ENCODE measurements at regions not wholly inside any gene's neighbourhood (a gene's known extent, or its start where the extent isn't known, plus 50 kb on each side); places are given as distances from the start of the nearest gene placed in this dataset.

DNA sequence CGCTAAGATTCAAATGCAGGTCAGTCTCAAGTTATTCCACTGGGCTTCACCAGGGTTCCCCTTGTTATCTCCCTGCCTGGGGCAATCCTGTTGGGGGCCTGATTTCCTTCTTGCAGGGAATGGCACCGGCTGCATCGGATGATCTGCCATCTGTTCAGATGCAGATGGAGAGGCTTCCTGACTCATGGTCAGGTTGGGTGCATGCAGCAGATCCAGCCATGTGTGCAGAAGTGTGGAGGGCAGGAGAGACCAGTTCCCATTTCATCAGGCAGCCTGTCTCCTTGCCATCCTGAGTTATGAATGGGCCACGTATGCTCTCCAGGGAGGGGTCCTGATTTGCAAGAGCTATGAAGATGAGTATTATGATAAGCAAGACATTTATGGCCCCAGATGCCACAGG is 161.2 kb upstream of the PLET1 start:
- Histone ChIP-seq H3K4me3 (ENCODE audit: low read length) (no peak overlapping the region), H3K4me1 (ENCODE audit: control insufficient read depth, insufficient read depth, low read length) (no peaks in the 10 kb centered on the region; the same call in 1 of the 2 replicates), H3K9me3 (ENCODE audit: control insufficient read depth, insufficient read depth, low read length) (no peaks in the 10 kb centered on the region), H3K36me3 (ENCODE audit: control insufficient read depth, insufficient read depth, low read length) (no peaks in the 10 kb centered on the region), H3K27me3 (ENCODE audit: control insufficient read depth, insufficient read depth, low read length) (no peaks in the 10 kb centered on the region), H3K27ac (ENCODE audit: low read length) (no peak overlapping the region)
- WGBS (ENCODE audit: insufficient coverage, insufficient read length), result no CpG with 5 or more reads among the region's 4 CpGs
- DNase-seq (ENCODE audit: low read depth, low spot score), result no peak

GRCh38 chr11:112425121-112425520 is 164.5 kb upstream of the PLET1 start:
- no CpG with 5 or more reads among the region's 5 CpGs for WGBS (ENCODE audit: insufficient coverage, insufficient read length)
- no peak overlapping the region for H3K27ac ChIP-seq (ENCODE audit: low read length)
- H3K9me3 ChIP-seq (ENCODE audit: control insufficient read depth, insufficient read depth, low read length), result no peaks in the 10 kb centered on the region
- H3K4me3 ChIP-seq (ENCODE audit: low read length), result no peak overlapping the region
- H3K4me1 ChIP-seq (ENCODE audit: control insufficient read depth, insufficient read depth, low read length), result no peaks in the 10 kb centered on the region; the same call in 1 of the 2 replicates
- no peaks in the 10 kb centered on the region for H3K36me3 ChIP-seq (ENCODE audit: control insufficient read depth, insufficient read depth, low read length)
- no peaks in the 10 kb centered on the region for H3K27me3 ChIP-seq (ENCODE audit: control insufficient read depth, insufficient read depth, low read length)
- DNase-seq (ENCODE audit: low read depth, low spot score), result no peak

GRCh38 chr11:112437096-112437495 is 176.4 kb upstream of the PLET1 start:
- DNase-seq (ENCODE audit: low read depth, low spot score), result no peak
- Histone ChIP-seq H3K27ac (ENCODE audit: low read length) (no peak overlapping the region), H3K4me1 (ENCODE audit: control insufficient read depth, insufficient read depth, low read length) (no peaks in the 10 kb centered on the region), H3K4me3 (ENCODE audit: low read length) (no peak overlapping the region), H3K27me3 (ENCODE audit: control insufficient read depth, insufficient read depth, low read length) (no peaks in the 10 kb centered on the region), H3K36me3 (ENCODE audit: control insufficient read depth, insufficient read depth, low read length) (no peaks in the 10 kb centered on the region), H3K9me3 (ENCODE audit: control insufficient read depth, insufficient read depth, low read length) (no peaks in the 10 kb centered on the region)
- WGBS (ENCODE audit: insufficient coverage, insufficient read length), result no CpG with 5 or more reads among the region's 2 CpGs

DNA sequence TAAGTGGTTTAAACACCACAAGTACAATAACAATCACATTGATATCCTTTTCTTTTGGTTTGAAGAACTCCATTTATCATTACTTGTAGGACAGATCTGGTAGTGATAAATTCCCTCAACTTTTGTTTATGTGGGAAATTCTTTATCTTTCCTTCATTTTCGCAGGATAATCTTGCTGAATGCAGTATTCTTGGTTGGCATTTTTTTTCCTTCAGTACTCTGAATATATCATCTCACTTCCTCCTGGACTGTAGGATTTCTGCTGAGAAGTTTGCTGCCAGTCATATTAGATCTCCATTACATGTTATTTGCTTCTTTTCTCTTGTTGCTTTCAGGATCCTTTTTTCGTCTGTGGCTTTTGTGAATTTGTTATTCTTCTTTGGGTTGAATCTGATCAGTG is 179.0 kb upstream of the PLET1 start:
- Histone ChIP-seq H3K27ac (ENCODE audit: low read length) (no peak overlapping the region), H3K4me1 (ENCODE audit: control insufficient read depth, insufficient read depth, low read length) (no peaks in the 10 kb centered on the region), H3K9me3 (ENCODE audit: control insufficient read depth, insufficient read depth, low read length) (no peaks in the 10 kb centered on the region), H3K36me3 (ENCODE audit: control insufficient read depth, insufficient read depth, low read length) (no peaks in the 10 kb centered on the region), H3K4me3 (ENCODE audit: low read length) (no peak overlapping the region), H3K27me3 (ENCODE audit: control insufficient read depth, insufficient read depth, low read length) (no peaks in the 10 kb centered on the region)
- no peak for DNase-seq (ENCODE audit: low read depth, low spot score)
- no CpG with 5 or more reads among the region's 2 CpGs for WGBS (ENCODE audit: insufficient coverage, insufficient read length)

DNA sequence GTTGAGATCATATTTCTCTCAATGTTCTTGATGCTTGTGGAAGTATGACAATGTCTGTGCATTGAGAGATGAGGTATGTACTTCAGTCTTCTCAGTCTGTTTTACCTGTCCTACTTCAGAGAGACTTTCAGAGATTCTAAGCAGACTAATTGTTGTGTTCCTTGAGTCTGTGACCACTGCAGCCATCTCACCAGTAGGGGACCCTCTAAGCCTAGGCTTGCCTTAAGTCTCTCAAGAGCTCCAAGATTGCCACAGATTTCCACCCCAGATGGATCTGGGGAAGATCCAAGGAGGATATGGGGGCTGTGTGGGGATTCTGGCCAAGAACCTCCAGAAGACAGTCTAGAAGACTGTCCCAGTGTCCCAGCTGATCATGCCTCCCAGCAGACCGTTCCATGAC is 179.9 kb upstream of the PLET1 start:
- Histone ChIP-seq H3K9me3 (ENCODE audit: control insufficient read depth, insufficient read depth, low read length) (no peaks in the 10 kb centered on the region), H3K4me3 (ENCODE audit: low read length) (no peak overlapping the region), H3K27me3 (ENCODE audit: control insufficient read depth, insufficient read depth, low read length) (no peaks in the 10 kb centered on the region), H3K36me3 (ENCODE audit: control insufficient read depth, insufficient read depth, low read length) (no peaks in the 10 kb centered on the region), H3K4me1 (ENCODE audit: control insufficient read depth, insufficient read depth, low read length) (no peaks in the 10 kb centered on the region), H3K27ac (ENCODE audit: low read length) (no peak overlapping the region)
- no CpG with 5 or more reads among the region's 1 CpG for WGBS (ENCODE audit: insufficient coverage, insufficient read length)
- DNase-seq (ENCODE audit: low read depth, low spot score), result peak; percentile 47

- no peaks in the 10 kb centered on the region for H3K4me1 ChIP-seq (ENCODE audit: control insufficient read depth, insufficient read depth, low read length)
- no peaks in the 10 kb centered on the region for H3K27me3 ChIP-seq (ENCODE audit: control insufficient read depth, insufficient read depth, low read length)
- H3K4me3 ChIP-seq (ENCODE audit: low read length), result no peak overlapping the region
- DNase-seq (ENCODE audit: low read depth, low spot score), result no peak
- WGBS (ENCODE audit: insufficient coverage, insufficient read length), result no CpG with 5 or more reads among the region's 4 CpGs
- H3K36me3 ChIP-seq (ENCODE audit: control insufficient read depth, insufficient read depth, low read length), result no peaks in the 10 kb centered on the region
- H3K27ac ChIP-seq (ENCODE audit: low read length), result no peak overlapping the region
- no peaks in the 10 kb centered on the region for H3K9me3 ChIP-seq (ENCODE audit: control insufficient read depth, insufficient read depth, low read length)
These were observed 187.5 kb upstream of the PLET1 start for GRCh38 chr11:112448168-112448567.

GRCh38 chr11:112448806-112449205 is 188.1 kb upstream of the PLET1 start:
- no peak for DNase-seq (ENCODE audit: low read depth, low spot score)
- Histone ChIP-seq H3K4me1 (ENCODE audit: control insufficient read depth, insufficient read depth, low read length) (no peaks in the 10 kb centered on the region), H3K27me3 (ENCODE audit: control insufficient read depth, insufficient read depth, low read length) (no peaks in the 10 kb centered on the region), H3K4me3 (ENCODE audit: low read length) (no peak overlapping the region), H3K27ac (ENCODE audit: low read length) (no peak overlapping the region), H3K36me3 (ENCODE audit: control insufficient read depth, insufficient read depth, low read length) (no peaks in the 10 kb centered on the region), H3K9me3 (ENCODE audit: control insufficient read depth, insufficient read depth, low read length) (no peaks in the 10 kb centered on the region)
- no CpG with 5 or more reads among the region's 1 CpG for WGBS (ENCODE audit: insufficient coverage, insufficient read length)

GRCh38 chr11:112451250-112451649 is 190.6 kb upstream of the PLET1 start:
- WGBS (ENCODE audit: insufficient coverage, insufficient read length), result no CpG with 5 or more reads among the region's 4 CpGs
- Histone ChIP-seq H3K27ac (ENCODE audit: low read length) (no peak overlapping the region), H3K9me3 (ENCODE audit: control insufficient read depth, insufficient read depth, low read length) (no peaks in the 10 kb centered on the region), H3K4me3 (ENCODE audit: low read length) (no peak overlapping the region), H3K27me3 (ENCODE audit: control insufficient read depth, insufficient read depth, low read length) (no peaks in the 10 kb centered on the region), H3K4me1 (ENCODE audit: control insufficient read depth, insufficient read depth, low read length) (no peaks in the 10 kb centered on the region), H3K36me3 (ENCODE audit: control insufficient read depth, insufficient read depth, low read length) (no peaks in the 10 kb centered on the region)
- no peak for DNase-seq (ENCODE audit: low read depth, low spot score)

- H3K36me3 ChIP-seq (ENCODE audit: control insufficient read depth, insufficient read depth, low read length), result no peaks in the 10 kb centered on the region
- peak; percentile 50 for DNase-seq (ENCODE audit: low read depth, low spot score)
- H3K27me3 ChIP-seq (ENCODE audit: control insufficient read depth, insufficient read depth, low read length), result no peaks in the 10 kb centered on the region
- H3K4me1 ChIP-seq (ENCODE audit: control insufficient read depth, insufficient read depth, low read length), result no peaks in the 10 kb centered on the region
- H3K9me3 ChIP-seq (ENCODE audit: control insufficient read depth, insufficient read depth, low read length), result no peaks in the 10 kb centered on the region
- no CpG with 5 or more reads among the region's 4 CpGs for WGBS (ENCODE audit: insufficient coverage, insufficient read length)
- H3K27ac ChIP-seq (ENCODE audit: low read length), result no peak overlapping the region
- no peak overlapping the region for H3K4me3 ChIP-seq (ENCODE audit: low read length)
These were observed 193.2 kb upstream of the PLET1 start for GRCh38 chr11:112453601-112454577.

GRCh38 chr11:112454841-112455240 is 194.2 kb upstream of the PLET1 start:
- no CpG with 5 or more reads among the region's 4 CpGs for WGBS (ENCODE audit: insufficient coverage, insufficient read length)
- no peaks in the 10 kb centered on the region for H3K27me3 ChIP-seq (ENCODE audit: control insufficient read depth, insufficient read depth, low read length)
- H3K9me3 ChIP-seq (ENCODE audit: control insufficient read depth, insufficient read depth, low read length), result no peaks in the 10 kb centered on the region
- H3K27ac ChIP-seq (ENCODE audit: low read length), result no peak overlapping the region
- no peaks in the 10 kb centered on the region for H3K4me1 ChIP-seq (ENCODE audit: control insufficient read depth, insufficient read depth, low read length)
- no peak for DNase-seq (ENCODE audit: low read depth, low spot score)
- H3K36me3 ChIP-seq (ENCODE audit: control insufficient read depth, insufficient read depth, low read length), result no peaks in the 10 kb centered on the region
- H3K4me3 ChIP-seq (ENCODE audit: low read length), result no peak overlapping the region

GRCh38 chr11:112455791-112456190 is 195.1 kb upstream of the PLET1 start:
- Histone ChIP-seq H3K4me1 (ENCODE audit: control insufficient read depth, insufficient read depth, low read length) (no peaks in the 10 kb centered on the region), H3K27ac (ENCODE audit: low read length) (no peak overlapping the region), H3K9me3 (ENCODE audit: control insufficient read depth, insufficient read depth, low read length) (no peaks in the 10 kb centered on the region), H3K27me3 (ENCODE audit: control insufficient read depth, insufficient read depth, low read length) (no peaks in the 10 kb centered on the region), H3K4me3 (ENCODE audit: low read length) (no peak overlapping the region), H3K36me3 (ENCODE audit: control insufficient read depth, insufficient read depth, low read length) (no peaks in the 10 kb centered on the region)
- DNase-seq (ENCODE audit: low read depth, low spot score), result no peak
- no CpG with 5 or more reads among the region's 1 CpG for WGBS (ENCODE audit: insufficient coverage, insufficient read length)

All from iPS DF 6.9 (cell line).